Esophagus squamous epithelium (tissue), 5 donors: ENCODE measurements at regions not wholly inside any gene's neighbourhood (a gene's known extent, or its start where the extent isn't known, plus 50 kb on each side); places are given as distances from the start of the nearest gene placed in this dataset.
"Not testable (repeated sequence)": the region's sequence is repeated elsewhere in the genome, so short reads cannot be mapped to it uniquely, and the experiment has no call there.

Experiments
- DNase-seq: peaks from one replicate; lab custom pipeline; 2025; lab: John Stamatoyannopoulos, UW
- H3K27ac ChIP-seq, 4 donors: fragments of 200-600 bp; sonication (generic); one replicate each; pipeline ENCODE4 v1.5.1; 2016 to 2019; ENCODE audit warnings: mild to moderate bottlenecking in 1 of 4
- H3K27me3 ChIP-seq, 4 donors: fragments of 200-600 bp; sonication (generic); 1 replicate in 3 of 4; 2 replicates in 1 of 4; pipeline versions ENCODE4 v1.5.1 to v1.6.0; 2017 to 2021; ENCODE audit warnings: antibody characterized with exemption in 1 of 4
- H3K36me3 ChIP-seq, 3 donors: fragments of 200-600 bp; sonication (generic); one replicate each; pipeline ENCODE4 v1.5.1; 2016 to 2019
- H3K4me1 ChIP-seq, 3 donors: fragments of 200-600 bp; sonication (generic); one replicate each; pipeline ENCODE4 v1.5.1; 2017 to 2019
- H3K4me3 ChIP-seq, 4 donors: fragments of 200-600 bp; sonication (generic); 1 replicate in 3 of 4; 2 replicates in 1 of 4; pipeline ENCODE4 v1.5.1; 2016 to 2019; ENCODE audit warnings: mild to moderate bottlenecking in 2 of 4, moderate library complexity in 1 of 4
- H3K9me3 ChIP-seq, 3 donors: fragments of 200-600 bp; sonication (generic); one replicate each; pipeline ENCODE4 v1.5.1; 2016 to 2019
- CTCF ChIP-seq, 6 experiments: fragments of 450-650 bp in 4 of 6; fragments of 200-600 bp in 2 of 6; sonication (generic) in 2 of 6; IDR thresholded peaks; one replicate each; pipeline ENCODE4 v1.5.1; 2016 to 2019; ENCODE audit warnings: antibody characterized with exemption in 6 of 6, mild to moderate bottlenecking in 4 of 6, moderate library complexity in 4 of 6
- POLR2A ChIP-seq, 4 donors: fragments of 450-650 bp; IDR thresholded peaks; one replicate each; pipeline ENCODE4 v1.6.1; 2017; ENCODE audit warnings: antibody characterized with exemption in 4 of 4, mild to moderate bottlenecking in 4 of 4, moderate library complexity in 3 of 4
- WGBS, 2 donors: methylation state at CpG; one replicate each; pipeline ENCODE4 v1.1.5; 2018; 5-methylcytosine and 5-hydroxymethylcytosine counted together
- intact Hi-C: fragments of 100-400 bp; cut with DNase I; formaldehyde crosslinking; loops from one replicate; pipeline ENCODE4 v1.15.0; 2022
- donor health status: DM: yes; HTN: yes; CAD: no.

GRCh38 chr1:3996846-3997705 lies 97.0 kb upstream of the C1orf174 start:
- TF ChIP-seq POLR2A (IDR thresholded peaks at IDR 0.05) (no peak), CTCF (IDR thresholded peaks at IDR 0.05) (no peak)

GRCh38 chr1:3998086-3998485 lies 98.0 kb upstream of the C1orf174 start:
- TF ChIP-seq POLR2A (IDR thresholded peaks at IDR 0.05) (no peak), CTCF (IDR thresholded peaks at IDR 0.05) (no peak)
- H3K9me3 ChIP-seq, result no peaks in the 10 kb centered on the region
- no peak for DNase-seq
- H3K27me3 ChIP-seq, result peaks cover 0 to 63% (median 0%) of the 10 kb centered on the region in 4 donors
- H3K4me3 ChIP-seq, result no peak overlapping the region
- intact Hi-C loops, result no loop called here
- no peaks in the 10 kb centered on the region for H3K36me3 ChIP-seq
- no peak overlapping the region for H3K27ac ChIP-seq
- H3K4me1 ChIP-seq, result no peaks in the 10 kb centered on the region
- 40 to 48% methylated on average over 6 to 10 of the region's 10 CpGs for WGBS, 2 donors

More at GRCh38 chr1:3996846-3997705, 97.0 kb upstream of the C1orf174 start:
- DNase-seq, result no peak
- Histone ChIP-seq H3K4me3 (no peak overlapping the region), H3K36me3 (no peaks in the 10 kb centered on the region), H3K4me1 (no peaks in the 10 kb centered on the region), H3K27me3 (peaks cover 0 to 71% (median 0%) of the 10 kb centered on the region in 4 donors), H3K9me3 (no peaks in the 10 kb centered on the region), H3K27ac (no peak overlapping the region)
- intact Hi-C loops, result no loop called here
- 79 to 84% methylated on average over 13 to 15 of the region's 15 CpGs for WGBS, 2 donors

- 50 to 53% methylated on average over 3 to 14 of the region's 19 CpGs for WGBS, 2 donors
- H3K27ac ChIP-seq, H3K36me3 ChIP-seq, DNase-seq, H3K4me1 ChIP-seq, H3K4me3 ChIP-seq, intact Hi-C loops, H3K9me3 ChIP-seq: not testable (repeated sequence)
- H3K27me3 ChIP-seq, result peaks cover 0 to 51% (median 0%) of the 10 kb centered on the region in 4 donors
Observed at GRCh38 chr1:3999514-3999913, 99.4 kb upstream of the C1orf174 start.

GRCh38 chr1:3999941-4000735 lies 100.1 kb upstream of the C1orf174 start:
- 71 to 73% methylated on average over 14 to 16 of the region's 21 CpGs for WGBS, 2 donors
- no peak for DNase-seq

GRCh38 chr1:4000811-4001251 lies 100.8 kb upstream of the C1orf174 start:
- no peaks in the 10 kb centered on the region for H3K9me3 ChIP-seq
- 62 to 84% methylated on average over 8 to 14 of the region's 17 CpGs for WGBS, 2 donors
- TF ChIP-seq CTCF (IDR thresholded peaks at IDR 0.05) (no peak), POLR2A (IDR thresholded peaks at IDR 0.05) (no peak)
- H3K27me3 ChIP-seq, result peaks cover 0 to 42% (median 0%) of the 10 kb centered on the region in 4 donors
- no peak overlapping the region for H3K27ac ChIP-seq
- intact Hi-C loops, result no loop called here
- no peak overlapping the region for H3K4me3 ChIP-seq
- no peaks in the 10 kb centered on the region for H3K36me3 ChIP-seq
- H3K4me1 ChIP-seq, result no peaks in the 10 kb centered on the region
- no peak for DNase-seq

More at GRCh38 chr1:3999941-4000735, 100.1 kb upstream of the C1orf174 start:
- intact Hi-C loops, result no loop called here
- TF ChIP-seq CTCF (IDR thresholded peaks at IDR 0.05) (no peak), POLR2A (IDR thresholded peaks at IDR 0.05) (no peak)
- no peaks in the 10 kb centered on the region for H3K4me1 ChIP-seq
- H3K9me3 ChIP-seq, result no peaks in the 10 kb centered on the region
- H3K27ac ChIP-seq, result no peak overlapping the region
- no peak overlapping the region for H3K4me3 ChIP-seq
- peaks cover 0 to 49% (median 0%) of the 10 kb centered on the region in 4 donors for H3K27me3 ChIP-seq
- no peaks in the 10 kb centered on the region for H3K36me3 ChIP-seq
